GM18861 (cell line): ENCODE measurements at regions not wholly inside any gene's neighbourhood (a gene's known extent, or its start where the extent isn't known, plus 50 kb on each side); places are given as distances from the start of the nearest gene placed in this dataset.
A peak's percentile ranks its signal among the peaks of the same experiment; 100 is the strongest.

Experiments used
- ATAC-seq: cut with Tn5 transposase; IDR thresholded peaks from one replicate; pipeline ENCODE4 v1.9.1; 2021; ENCODE audit not compliant: unreplicated experiment

DNA sequence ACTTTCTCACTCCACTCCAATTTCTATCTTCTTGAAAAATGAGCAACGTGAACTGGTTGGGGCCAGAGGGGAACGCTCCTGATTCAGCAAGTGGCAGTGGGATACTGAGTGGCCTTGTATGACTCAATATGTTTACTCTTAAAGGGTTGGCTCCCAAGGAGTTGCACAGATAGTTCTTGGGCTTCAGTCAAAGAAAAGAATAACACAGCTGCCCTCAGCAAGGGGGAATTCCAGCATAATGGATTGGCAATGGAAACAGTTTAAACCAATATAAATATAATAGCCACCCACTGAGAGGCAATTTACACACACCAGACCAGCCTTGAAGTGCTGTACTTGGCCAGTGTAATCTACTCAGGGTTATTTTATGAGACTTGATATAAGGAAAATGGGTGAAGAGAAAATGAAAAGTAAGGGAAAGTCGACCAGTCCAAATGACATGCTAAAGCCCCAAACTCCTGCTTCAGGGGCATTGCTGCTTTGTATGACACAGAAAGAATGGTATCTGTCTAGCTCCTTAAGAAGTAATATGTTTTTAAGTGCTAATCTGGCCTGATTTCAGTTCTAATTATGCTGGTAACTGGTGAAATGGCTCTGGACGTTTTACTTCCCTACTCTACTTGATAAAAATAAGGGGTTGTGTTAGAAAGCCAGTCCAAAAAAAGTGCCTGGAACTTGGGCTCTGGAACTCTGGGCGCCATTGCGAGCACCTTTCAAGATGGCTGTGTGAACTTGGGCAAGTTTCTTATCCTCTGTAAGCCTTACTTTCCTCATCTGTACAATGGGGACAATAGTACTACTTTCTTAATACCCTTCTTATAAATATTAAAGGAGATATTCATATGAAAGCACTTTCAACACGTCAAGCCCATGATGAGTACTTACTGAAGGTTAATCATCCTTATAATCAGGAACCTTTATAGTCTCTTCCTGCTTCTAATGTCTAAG, 712.9 kb upstream of the MAP3K7 start:
- no peak for ATAC-seq

DNA sequence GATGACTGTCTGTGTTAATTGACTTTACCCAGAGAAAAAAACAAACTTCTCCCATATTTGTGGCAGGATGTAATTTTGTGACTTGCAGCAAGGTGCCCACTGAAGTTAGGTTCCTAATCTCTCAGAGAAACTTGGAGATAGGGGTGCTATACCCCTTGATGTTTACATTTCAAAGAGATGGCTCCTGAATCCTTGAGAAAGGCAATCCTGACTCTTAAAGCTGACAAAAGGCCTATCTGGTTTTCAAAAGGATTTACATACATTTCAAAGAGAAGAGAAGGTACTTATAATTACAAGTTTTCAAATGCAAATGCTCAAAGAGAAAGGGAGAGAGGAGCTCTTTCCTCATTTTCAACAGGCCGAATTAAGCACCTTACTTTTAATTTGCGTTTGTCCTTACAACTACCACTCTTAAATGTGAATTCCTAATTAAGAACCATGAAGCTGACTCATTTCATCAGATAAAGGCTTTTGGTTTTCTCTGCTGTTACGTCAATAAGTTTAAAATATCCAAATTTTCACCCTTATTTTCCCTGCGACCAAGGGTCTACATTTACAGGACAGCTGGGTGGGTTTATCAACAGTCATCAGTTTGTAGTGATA, 711.8 kb upstream of the MAP3K7 start:
- no peak for ATAC-seq

DNA sequence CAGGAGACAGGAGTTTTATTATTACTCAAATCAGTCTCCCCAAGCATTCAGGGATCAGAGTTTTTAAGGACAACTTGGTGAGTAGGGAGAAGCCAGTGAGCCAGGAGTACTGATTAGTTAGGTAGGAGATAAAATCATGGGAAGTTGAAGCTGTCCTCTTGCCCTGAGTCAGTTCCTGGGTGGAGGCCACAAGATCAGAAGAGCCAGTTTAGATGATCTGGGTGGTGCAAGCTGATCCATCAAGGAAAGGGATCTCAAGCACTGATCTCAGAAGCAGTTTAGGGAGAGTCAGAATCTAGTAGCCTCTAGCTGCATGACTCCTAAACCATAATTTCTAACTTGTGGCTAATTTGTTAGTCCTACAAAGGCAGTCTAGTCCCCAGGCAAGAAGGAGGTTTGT, 706.5 kb upstream of the MAP3K7 start:
- no peak for ATAC-seq

DNA sequence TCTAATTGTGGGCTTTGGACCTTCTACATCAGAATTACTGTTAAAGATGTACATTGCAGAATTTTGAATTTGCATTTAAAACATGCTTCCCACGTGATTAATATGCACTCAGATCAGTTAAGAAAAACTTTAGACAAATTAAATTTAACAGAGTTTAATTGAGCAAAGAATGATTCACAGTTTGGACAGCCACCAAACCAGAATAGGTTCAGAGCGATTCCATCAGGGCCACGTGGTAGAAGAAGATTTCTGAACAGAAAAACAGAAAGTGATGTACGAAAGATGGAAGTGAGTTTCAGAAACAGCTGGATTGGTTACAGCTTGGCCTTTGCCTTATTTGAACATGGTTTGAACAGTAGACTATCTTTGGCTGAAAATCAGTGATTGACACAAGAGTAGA, 704.2 kb upstream of the MAP3K7 start:
- ATAC-seq: no peak

DNA sequence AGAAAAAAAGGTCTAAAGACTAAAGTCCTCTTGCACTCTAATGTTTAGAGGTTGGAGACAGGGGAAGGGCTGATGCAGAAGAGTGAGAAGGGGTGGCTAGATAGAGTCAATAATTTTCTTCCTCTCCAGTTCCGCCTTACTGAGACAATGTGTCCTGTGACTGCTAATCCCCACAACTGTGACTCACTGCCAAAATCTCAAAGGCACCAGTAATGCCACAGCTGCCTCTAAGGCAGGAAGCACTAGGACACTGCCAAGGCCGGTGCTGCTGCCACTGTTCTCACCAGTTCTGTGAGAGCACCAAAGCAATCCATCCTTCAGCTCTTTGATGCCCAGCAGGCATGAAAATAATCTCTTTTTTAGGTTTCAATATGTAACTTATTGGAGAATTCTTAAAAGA, 701.9 kb upstream of the MAP3K7 start:
- ATAC-seq: no peak

DNA sequence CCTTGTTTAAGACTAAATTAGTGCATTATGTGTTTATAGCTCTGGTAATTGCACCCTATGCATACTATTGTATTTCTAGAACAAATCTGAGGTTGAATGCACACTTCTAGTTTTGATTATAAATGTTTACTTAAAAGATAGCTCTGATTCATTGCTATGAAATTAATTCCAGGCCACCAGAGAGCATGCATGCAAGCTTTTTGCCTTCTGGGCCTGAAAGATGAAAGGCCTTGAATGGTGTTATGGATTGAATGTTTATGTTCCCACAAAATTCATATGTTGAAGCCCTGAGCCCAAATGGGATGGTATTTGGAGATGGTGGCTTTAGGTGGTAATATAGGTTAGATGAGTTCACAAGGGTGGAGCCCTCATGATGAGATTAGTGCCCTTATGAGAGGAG, 695.0 kb upstream of the MAP3K7 start:
- ATAC-seq: no peak

DNA sequence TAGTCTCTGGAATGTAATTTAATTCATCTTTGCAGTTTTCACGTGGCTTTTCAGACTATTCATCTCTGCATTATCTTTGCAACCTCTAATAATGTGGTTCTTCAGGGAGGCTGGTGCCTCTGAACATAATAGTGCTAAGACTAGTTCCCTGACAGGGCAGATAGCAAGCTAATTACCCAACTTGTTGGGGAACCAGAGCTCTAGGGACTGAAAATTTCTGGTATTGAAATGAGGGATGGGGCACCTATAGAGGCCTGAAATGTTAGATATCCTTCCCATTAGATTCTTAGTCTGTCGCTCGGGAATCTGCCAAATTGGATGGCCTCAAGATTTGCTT, 693.6 kb upstream of the MAP3K7 start:
- no peak for ATAC-seq

DNA sequence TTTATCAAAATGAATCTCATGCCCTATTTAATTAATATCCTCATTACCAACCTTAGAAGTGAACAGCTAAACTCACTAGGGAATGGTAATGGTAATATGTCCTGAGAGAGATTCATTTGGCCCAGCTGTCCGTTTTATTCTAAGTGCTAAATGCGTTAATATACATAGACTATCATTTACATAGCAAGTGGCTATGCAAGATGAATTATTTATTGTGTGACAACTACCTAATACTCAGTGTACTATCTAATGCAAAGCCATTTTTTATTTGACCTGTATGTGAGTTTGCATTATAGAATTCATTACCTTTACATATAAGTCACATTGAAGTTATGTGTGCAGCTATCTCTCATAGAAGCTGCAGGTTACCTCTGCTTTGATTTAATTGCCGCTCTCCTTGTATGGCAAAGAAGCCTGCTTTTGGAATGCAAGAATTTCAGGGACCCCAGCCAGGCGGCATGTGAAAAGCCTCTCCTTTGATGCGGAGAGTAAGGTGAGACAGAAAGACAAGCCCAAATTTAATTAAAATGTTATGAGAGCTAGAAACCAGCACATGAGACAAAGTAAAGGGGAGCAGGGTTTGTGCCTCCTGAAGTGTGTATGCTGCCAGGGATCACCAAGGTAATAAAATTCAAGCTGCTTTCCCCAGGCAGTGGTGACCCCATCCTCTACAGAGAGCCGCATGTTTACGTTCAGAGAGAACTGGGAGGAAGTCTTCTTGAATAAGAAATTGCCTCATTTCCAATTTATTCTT, 693.0 kb upstream of the MAP3K7 start:
- ATAC-seq: no peak

DNA sequence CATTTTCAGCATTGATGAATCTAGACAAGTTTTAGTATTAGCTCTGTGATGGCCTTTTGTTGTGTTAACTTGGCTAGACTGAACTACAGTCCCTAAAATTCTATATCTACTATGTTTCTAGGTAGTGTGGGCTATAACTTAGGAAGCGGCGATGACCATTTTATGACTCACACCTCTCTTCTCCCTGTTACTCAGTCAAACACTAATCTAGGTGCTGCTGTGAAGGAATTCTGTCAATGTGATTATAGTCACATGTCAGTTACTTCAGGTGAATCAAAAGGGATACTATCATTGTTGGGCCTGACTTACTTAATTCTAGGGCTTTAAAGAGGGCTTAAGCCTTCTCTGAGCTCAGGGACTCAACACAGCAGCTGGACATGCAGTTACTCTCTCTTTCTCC, 691.5 kb upstream of the MAP3K7 start:
- ATAC-seq: no peak

DNA sequence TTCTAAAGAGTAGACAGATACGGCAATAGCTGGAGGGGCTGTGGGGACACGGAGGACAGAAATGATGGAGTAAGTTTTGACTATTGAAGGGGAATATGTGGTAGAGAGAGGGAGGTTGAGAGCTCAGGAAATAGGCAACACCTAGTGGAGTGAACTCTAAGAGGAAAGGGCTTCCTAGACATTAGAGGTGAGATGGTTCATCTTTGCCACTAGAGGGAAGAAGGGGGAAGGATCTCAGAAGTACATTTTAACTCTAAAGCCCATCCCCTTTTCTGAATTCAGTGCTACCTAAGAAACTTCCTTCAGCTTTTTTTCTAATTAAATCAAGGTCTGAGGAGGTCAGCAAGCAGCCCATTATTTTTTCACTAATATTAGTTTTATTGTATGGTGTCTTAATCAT, 689.4 kb upstream of the MAP3K7 start:
- peak; percentile 86 for ATAC-seq

DNA sequence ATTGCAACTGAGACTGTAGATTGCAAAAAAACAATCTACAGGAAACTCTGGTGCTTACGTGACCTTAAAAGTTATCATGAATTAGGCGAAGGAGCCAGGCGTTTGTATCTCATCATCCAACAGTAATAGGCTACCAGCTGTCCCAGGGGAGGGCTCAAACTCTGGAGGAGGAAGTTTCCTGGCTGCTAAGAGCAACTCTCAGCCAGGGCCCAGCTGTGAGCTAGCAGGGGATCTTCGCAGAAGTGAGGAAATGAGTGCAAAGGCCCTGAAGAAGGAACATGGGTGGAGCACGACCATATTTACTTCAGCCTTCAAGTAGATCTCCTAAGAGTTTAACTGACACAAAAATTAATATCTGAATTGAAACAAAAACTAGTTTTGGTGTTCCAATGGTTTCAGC, 686.9 kb upstream of the MAP3K7 start:
- no peak for ATAC-seq

DNA sequence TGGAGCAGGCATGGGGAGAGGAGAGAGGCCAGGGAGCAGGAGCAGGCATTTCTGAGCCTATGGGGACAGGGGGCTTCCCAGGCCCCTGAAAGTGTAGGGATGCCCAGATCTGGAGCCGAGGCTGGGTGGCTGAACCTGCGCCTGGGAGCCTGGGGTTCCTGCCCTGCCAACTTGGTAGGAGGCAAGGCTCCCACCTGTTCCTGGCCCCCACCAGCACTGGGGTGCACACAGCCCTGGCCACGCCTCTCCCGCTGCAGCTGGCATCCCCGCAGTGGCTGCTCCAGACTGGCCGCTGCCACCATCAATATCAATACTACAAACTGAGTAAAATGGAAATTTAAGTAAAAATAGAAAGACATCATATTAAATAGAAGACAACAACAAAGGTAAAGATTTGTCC, 684.9 kb upstream of the MAP3K7 start:
- no peak for ATAC-seq

DNA sequence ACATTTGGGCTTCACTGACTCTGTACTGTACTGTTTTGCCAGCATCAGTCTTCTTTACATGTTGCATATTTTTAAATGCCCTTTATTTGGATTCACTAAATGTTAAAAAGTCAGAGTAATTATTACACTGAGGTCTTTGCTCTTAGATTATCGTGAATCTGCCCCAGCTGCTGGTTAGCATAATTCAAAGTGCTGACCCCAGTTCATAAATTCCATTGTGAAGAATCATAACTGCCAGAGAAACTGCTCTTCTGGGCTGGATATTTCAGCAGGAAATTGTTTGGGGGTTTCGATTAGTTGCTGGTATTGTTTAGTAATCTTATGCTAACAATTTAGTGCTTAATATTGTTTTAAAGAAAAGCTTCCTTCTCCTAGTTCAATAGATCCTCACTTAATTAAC, 682.1 kb upstream of the MAP3K7 start:
- ATAC-seq: no peak

DNA sequence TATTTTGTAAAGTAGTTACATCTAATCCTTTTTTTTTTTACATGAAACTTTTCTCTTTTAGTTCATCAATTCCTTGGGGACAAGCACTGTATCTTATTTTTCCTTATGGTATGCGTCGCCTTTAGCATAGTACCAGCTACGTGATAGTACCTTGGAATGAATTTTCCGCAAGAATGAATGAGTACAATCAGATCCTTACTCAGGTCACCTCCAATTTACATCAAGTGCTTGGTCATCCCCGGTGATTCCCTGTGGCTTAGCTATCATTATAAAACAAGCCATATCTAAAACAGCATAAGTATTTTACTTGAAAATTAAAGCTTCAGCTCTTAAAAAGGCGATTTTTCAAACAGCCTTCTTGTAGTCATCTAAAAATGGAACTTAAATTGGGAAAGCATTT, 680.4 kb upstream of the MAP3K7 start:
- ATAC-seq: no peak

DNA sequence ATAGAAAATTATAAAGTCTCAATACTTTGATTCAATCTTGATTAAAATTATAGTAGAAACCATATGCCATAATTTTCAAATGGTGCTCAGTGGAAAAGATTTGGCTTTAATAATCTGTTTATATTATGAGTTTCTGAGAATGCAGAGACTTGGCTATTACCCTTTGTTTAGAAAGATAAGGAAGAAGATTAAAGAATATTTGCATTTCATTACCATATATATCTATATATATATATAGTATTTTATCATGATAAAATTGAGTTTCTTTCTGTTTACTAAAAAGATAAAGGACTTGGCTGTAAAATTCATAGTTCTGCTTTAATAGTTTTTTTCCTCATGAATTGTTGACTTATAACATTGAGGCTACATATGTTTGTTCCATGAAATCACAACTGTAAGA, 679.3 kb upstream of the MAP3K7 start:
- ATAC-seq: no peak

DNA sequence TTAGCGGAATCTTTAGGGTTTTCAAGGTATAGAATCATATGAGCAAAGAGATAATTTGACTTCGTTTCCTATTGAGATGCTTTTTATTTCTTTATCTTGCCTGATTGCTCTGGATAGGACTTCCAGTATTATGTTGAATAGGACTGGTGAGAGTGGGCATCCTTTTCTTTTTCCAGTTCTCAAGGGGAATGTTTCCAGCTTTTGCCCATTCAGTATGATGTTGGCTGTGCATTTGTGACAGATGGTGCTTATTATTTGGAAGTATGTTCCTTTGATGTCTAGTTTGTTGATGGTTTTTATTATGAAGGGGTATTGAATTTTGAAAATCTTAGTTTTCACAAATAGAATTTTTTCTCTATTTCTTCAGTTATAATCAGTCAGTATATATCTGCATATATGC, 656.6 kb upstream of the MAP3K7 start:
- no peak for ATAC-seq

DNA sequence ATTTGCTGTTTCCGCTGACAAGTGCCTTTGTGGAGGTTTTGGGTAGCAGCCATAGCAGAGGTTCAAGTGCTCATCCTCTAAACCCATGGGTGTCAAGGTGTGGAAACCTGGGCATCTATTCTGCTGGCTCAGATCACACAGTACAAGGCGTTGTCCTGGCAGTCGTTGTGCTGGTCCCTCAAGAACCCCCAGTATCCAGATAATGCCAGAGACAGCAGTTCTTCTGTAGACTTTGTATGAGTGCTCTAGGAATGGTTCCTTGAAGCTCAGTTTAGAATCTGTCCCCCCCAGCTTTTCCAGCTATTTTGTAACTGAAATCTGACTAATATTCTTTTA, 655.7 kb upstream of the MAP3K7 start:
- ATAC-seq: no peak

DNA sequence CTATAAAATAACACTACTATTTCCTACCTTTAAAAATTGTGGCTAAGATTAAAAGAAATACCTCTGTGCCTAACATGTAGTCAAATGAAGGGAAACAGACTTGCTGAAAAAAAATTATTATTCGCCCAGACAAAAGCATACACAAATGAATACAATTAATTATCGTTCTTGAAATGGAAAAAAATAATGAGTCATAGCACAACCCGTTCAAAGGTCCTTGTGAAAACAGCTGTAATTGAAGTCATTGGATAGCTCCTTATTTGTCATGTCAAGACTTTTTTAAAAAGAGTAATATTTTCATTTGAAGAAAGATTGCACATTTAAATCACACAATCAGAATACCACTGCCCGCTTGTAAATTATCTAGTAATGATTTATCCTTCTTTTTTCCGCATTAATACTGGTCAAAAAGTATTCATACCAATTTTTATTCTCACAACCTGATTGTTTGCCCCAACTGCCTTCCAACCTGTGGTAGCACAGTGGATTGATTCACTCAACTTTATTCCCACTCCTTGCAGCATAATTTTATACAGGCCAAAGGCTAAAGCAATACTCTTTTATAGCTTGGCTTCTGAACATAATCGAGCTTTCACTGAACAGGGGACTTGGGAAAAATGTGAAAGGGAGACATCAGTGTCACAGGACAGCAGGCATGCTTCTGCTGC, 655.2 kb upstream of the MAP3K7 start:
- no peak for ATAC-seq

DNA sequence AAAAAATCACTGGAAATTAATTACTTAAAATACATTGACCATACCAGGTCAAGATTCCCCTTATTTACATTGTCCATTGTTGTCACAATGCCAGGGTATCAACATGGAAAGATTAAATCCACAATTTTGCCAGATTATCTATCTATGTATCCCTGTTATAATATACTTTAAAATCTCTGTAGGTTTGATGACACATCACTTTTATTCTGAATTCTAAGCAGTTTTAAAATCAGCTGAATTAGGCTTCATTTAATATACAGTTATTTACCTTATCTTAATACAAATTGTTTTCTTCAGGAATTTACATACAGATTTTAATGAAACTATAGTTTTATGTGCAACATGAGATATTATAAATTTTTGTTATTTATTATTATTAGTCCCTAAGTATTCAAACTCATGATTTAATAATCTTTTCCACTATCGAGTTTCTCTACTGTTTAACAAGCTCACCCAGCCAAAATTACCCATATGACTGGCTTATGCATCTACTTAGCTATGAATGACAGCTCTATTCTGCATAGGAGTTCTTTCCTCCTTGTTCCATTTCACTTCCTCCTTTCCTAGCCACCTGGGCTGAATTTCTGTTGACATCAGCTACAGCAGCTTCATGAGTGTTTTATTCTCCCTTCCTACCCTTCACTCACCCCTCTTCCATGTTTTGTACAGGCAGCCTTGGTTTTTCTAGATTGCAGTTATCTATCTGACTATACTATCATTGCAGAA, 654.2 kb upstream of the MAP3K7 start:
- peak; percentile 70 for ATAC-seq

DNA sequence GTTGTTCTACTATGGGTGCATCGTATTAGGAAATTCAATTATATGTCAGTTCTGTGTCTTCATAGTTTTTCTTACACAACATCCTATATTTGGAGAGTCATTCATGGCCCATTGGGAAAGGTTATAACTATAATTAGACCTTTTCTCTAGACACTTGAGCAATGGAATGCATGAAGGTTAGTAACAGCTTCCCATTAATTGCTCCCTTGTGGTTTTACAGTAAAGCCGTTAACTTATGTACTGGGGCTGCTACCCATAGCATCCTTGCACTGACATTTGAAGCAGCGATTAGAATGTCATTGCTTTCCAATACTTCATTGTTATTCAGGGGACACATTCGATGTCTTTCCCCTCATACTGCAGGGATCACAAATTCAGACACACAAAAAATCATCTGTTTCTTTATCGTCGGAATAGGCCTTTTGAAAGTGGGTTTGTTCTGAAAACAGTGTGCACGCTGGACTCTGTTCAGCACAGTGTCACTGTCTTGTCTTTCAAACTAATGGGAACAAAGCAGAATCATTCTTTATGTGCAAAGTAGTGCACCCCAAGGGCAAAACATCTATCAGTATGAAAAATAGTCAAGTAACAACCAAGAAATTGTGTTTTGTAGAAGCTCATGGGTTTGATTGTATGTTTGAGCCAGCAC, 634.3 kb upstream of the MAP3K7 start:
- ATAC-seq: no peak
